LNCAP (cell line): ENCODE measurements at regions not wholly inside any gene's neighbourhood (a gene's known extent, or its start where the extent isn't known, plus 50 kb on each side); places are given as distances from the start of the nearest gene placed in this dataset.

ENCODE experiments used
- CTCF ChIP-seq: fragments of 450-650 bp; IDR thresholded peaks from 2 replicates; pipeline ENCODE4 v1.5.1; 2017; ENCODE audit warnings: mild to moderate bottlenecking

GRCh38 chrX:18032486-18033221, 171.6 kb upstream of the RAI2 start:
- TF ChIP-seq CTCF = no peak

- TF ChIP-seq CTCF = no peak
Measured at GRCh38 chrX:18031726-18032375, 170.8 kb upstream of the RAI2 start.

GRCh38 chrX:18026166-18026565, 165.1 kb upstream of the RAI2 start:
- no peak for TF ChIP-seq CTCF

DNA sequence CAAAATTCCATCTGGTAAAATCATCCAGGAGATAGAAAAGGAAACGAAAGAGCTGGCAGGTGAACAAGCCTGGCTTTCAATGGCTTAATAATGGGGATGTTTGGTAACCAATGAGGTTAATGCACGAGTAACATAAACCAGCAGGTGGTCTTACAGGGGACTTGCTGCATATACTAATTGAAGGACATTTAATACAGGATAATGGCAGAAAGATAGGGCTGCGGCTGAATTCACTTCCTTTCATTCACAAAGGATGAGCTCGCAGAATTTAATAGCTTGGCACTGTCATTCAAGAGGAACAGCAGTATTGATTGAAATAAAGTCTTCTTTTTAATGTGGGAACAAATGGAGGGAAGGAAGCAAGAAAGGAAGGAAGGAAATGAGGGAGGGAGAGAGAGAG, 156.3 kb upstream of the RAI2 start:
- TF ChIP-seq CTCF = no peak

- TF ChIP-seq CTCF = no peak
Measured at GRCh38 chrX:18016941-18017340, 155.8 kb upstream of the RAI2 start.

DNA sequence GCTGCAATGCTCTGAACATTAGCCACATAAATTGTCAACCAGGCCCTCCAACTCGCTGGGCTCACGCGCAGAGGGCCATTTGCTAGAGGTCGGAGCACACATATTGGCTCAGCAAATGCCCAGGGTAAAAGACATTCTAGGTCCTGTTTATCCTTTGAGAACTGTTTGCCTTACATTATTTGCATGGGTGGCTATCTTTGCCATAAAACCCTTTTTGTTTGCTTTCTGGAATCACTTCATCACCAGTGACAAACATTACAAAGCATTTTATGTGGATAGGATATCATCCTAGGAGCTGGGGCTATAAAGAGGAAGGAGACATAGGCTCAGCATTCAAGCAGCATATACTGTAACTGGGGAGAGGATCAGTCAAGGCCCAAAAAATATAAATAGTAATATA, 149.2 kb upstream of the RAI2 start:
- no peak for TF ChIP-seq CTCF

- TF ChIP-seq CTCF = no peak
Measured at GRCh38 chrX:18003876-18004275, 142.8 kb upstream of the RAI2 start.
